Fibroblast of lung (primary cell): ENCODE measurements at regions not wholly inside any gene's neighbourhood (a gene's known extent, or its start where the extent isn't known, plus 50 kb on each side); places are given as distances from the start of the nearest gene placed in this dataset.

ENCODE experiments used
- DNase-seq, 2 donors: peaks; one replicate each; pipeline versions ENCODE4 v3.0.0 to v3.0.0-alpha.2; 2010; ENCODE audit warnings: low read depth in 2 of 2
- H2AFZ ChIP-seq: 2 replicates; pipeline ENCODE4 v1.5.1; 2012; ENCODE audit warnings: low read length, control low read depth, inconsistent platforms
- H3K27ac ChIP-seq: 2 replicates; pipeline ENCODE4 v1.5.1; 2011; ENCODE audit warnings: low read length, control low read depth; ENCODE audit not compliant: insufficient read depth
- H3K27me3 ChIP-seq: 2 replicates; pipeline ENCODE4 v1.5.1; 2011; ENCODE audit warnings: mild to moderate bottlenecking, low read length; ENCODE audit not compliant: control insufficient read depth, insufficient read depth
- H3K36me3 ChIP-seq: 2 replicates; pipeline ENCODE4 v1.5.1; 2011; ENCODE audit warnings: low read length; ENCODE audit not compliant: control insufficient read depth, insufficient read depth
- H3K4me1 ChIP-seq: 2 replicates; pipeline ENCODE4 v1.5.1; 2011; ENCODE audit warnings: low read length; ENCODE audit not compliant: control insufficient read depth, insufficient read depth; ENCODE audit errors: extremely low read depth
- H3K4me2 ChIP-seq: 2 replicates; pipeline ENCODE4 v1.5.1; 2011; ENCODE audit warnings: low read length, control low read depth; ENCODE audit not compliant: insufficient read depth; ENCODE audit errors: extremely low read depth
- H3K4me3 ChIP-seq, 4 experiments: fragments of 200-600 bp in 1 of 4; sonication (generic) in 1 of 4; replicated peaks in 1 of 4; 2 replicates each; pipeline ENCODE4 v1.5.1; 2011 to 2016; ENCODE audit warnings: low read length in 4 of 4, low read depth in 3 of 4, mild to moderate bottlenecking in 3 of 4, control low read depth in 2 of 4, inconsistent platforms in 1 of 4, mixed read lengths in 1 of 4; ENCODE audit not compliant: insufficient read depth in 1 of 4; ENCODE audit errors: control extremely low read depth in 1 of 4
- H3K79me2 ChIP-seq: 2 replicates; pipeline ENCODE4 v1.5.1; 2012; ENCODE audit warnings: mild to moderate bottlenecking, low read length, inconsistent platforms; ENCODE audit not compliant: control insufficient read depth, insufficient read depth
- H3K9ac ChIP-seq: 2 replicates; pipeline ENCODE4 v1.5.1; 2011; ENCODE audit warnings: mild to moderate bottlenecking, low read length, control low read depth; ENCODE audit not compliant: insufficient read depth
- H3K9me3 ChIP-seq: 2 replicates; pipeline ENCODE4 v1.5.1; 2012; ENCODE audit warnings: low read depth, low read length; ENCODE audit not compliant: control insufficient read depth, insufficient read depth
- H4K20me1 ChIP-seq: 2 replicates; pipeline ENCODE4 v1.5.1; 2011; ENCODE audit warnings: low read length; ENCODE audit not compliant: control insufficient read depth, insufficient read depth; ENCODE audit errors: extremely low read depth
- EZH2 ChIP-seq: IDR thresholded peaks from 2 replicates; pipeline ENCODE4 v1.5.1; 2012; ENCODE audit warnings: low read length, control low read depth, mild to moderate bottlenecking; ENCODE audit errors: missing control alignments
- TF ChIP-seq, protein P1 (sequence below), 2 donors: IDR thresholded peaks in 1 of 2; conservative IDR thresholded peaks in 1 of 2; 1 replicate in 1 of 2; 2 replicates in 1 of 2; pipeline ENCODE4 v1.5.1; 2011 to 2012; ENCODE audit warnings: low read length in 2 of 2, control low read depth in 1 of 2, inconsistent platforms in 1 of 2, low read depth in 1 of 2, mild to moderate bottlenecking in 1 of 2

- H3K27me3 ChIP-seq, result no peaks in the 10 kb centered on the region
- no peaks in the 10 kb centered on the region for H3K9me3 ChIP-seq
- H3K79me2 ChIP-seq, result no peaks in the 10 kb centered on the region
- H3K36me3 ChIP-seq, result no peaks in the 10 kb centered on the region
- DNase-seq, result no peak
- H3K4me3 ChIP-seq, result no peak overlapping the region
- H3K4me1 ChIP-seq, result peaks cover 33% of the 10 kb centered on the region
- no peak overlapping the region for H3K4me2 ChIP-seq
- H3K9ac ChIP-seq, result no peak overlapping the region
- H2AFZ ChIP-seq, result no peak overlapping the region
- H3K27ac ChIP-seq, result no peak overlapping the region
- TF ChIP-seq, protein P1, sequence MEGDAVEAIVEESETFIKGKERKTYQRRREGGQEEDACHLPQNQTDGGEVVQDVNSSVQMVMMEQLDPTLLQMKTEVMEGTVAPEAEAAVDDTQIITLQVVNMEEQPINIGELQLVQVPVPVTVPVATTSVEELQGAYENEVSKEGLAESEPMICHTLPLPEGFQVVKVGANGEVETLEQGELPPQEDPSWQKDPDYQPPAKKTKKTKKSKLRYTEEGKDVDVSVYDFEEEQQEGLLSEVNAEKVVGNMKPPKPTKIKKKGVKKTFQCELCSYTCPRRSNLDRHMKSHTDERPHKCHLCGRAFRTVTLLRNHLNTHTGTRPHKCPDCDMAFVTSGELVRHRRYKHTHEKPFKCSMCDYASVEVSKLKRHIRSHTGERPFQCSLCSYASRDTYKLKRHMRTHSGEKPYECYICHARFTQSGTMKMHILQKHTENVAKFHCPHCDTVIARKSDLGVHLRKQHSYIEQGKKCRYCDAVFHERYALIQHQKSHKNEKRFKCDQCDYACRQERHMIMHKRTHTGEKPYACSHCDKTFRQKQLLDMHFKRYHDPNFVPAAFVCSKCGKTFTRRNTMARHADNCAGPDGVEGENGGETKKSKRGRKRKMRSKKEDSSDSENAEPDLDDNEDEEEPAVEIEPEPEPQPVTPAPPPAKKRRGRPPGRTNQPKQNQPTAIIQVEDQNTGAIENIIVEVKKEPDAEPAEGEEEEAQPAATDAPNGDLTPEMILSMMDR (conservative IDR thresholded peaks at IDR 0.05 in 1 of 2, IDR thresholded peaks at IDR 0.05 in 1 of 2; ENCODE audit: low read depth in 1 of 2, low read length in 2 of 2), result no peak
- H4K20me1 ChIP-seq, result no peaks in the 10 kb centered on the region
These were observed 226.6 kb downstream of the ARHGAP12 start for GRCh38 chr10:31702005-31702404.

DNA sequence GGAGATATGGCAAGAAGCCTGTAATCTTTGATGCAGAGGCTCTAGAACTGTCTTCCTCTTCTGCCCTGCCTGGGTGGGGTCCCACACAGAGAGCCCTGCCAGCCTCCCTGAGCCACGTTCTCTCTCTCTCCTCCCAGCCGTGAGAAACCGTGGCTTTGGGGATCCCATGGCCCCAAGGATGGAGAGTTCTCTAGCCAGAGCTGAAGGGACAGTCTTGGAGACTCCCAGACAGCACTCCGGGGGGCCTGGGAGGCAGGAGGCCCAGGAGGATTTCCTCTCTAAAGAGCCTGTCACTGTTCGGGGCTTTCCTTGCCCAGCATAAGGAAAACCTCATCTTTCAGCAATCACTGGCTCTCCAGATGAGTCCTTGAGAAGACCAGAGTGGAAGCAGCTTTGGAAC, 227.1 kb downstream of the ARHGAP12 start:
- no peaks in the 10 kb centered on the region for H3K27me3 ChIP-seq
- H3K27ac ChIP-seq, result no peak overlapping the region
- no peaks in the 10 kb centered on the region for H3K79me2 ChIP-seq
- H2AFZ ChIP-seq, result peak overlapping the region; percentile 40
- TF ChIP-seq, protein P1 (conservative IDR thresholded peaks at IDR 0.05 in 1 of 2, IDR thresholded peaks at IDR 0.05 in 1 of 2; ENCODE audit: low read depth in 1 of 2, low read length in 2 of 2), result no peak
- no peak for TF ChIP-seq EZH2
- H4K20me1 ChIP-seq, result no peaks in the 10 kb centered on the region
- no peak overlapping the region for H3K9ac ChIP-seq
- H3K9me3 ChIP-seq, result no peaks in the 10 kb centered on the region
- H3K4me2 ChIP-seq, result no peak overlapping the region
- DNase-seq, result no peak
- H3K4me3 ChIP-seq, result no peak overlapping the region
- H3K4me1 ChIP-seq, result peaks cover 32% of the 10 kb centered on the region
- no peaks in the 10 kb centered on the region for H3K36me3 ChIP-seq

GRCh38 chr10:31700181-31700611, 228.4 kb downstream of the ARHGAP12 start:
- Histone ChIP-seq H3K9me3 (no peaks in the 10 kb centered on the region), H4K20me1 (no peaks in the 10 kb centered on the region), H3K9ac (no peak overlapping the region), H3K79me2 (no peaks in the 10 kb centered on the region), H3K27ac (peak overlapping the region; percentile 89), H3K4me1 (peaks cover 32% of the 10 kb centered on the region), H2AFZ (peak overlapping the region; percentile 58), H3K4me3 (no peak overlapping the region), H3K36me3 (no peaks in the 10 kb centered on the region), H3K27me3 (no peaks in the 10 kb centered on the region), H3K4me2 (peak overlapping the region; percentile 56)
- DNase-seq, result peak in 1 of 2 donors; percentile 58
- TF ChIP-seq EZH2, result no peak
- TF ChIP-seq, protein P1 (conservative IDR thresholded peaks at IDR 0.05 in 1 of 2, IDR thresholded peaks at IDR 0.05 in 1 of 2; ENCODE audit: low read depth in 1 of 2, low read length in 2 of 2), result no peak
